Astrocyte of the cerebellum (primary cell): ENCODE measurements at regions not wholly inside any gene's neighbourhood (a gene's known extent, or its start where the extent isn't known, plus 50 kb on each side); places are given as distances from the start of the nearest gene placed in this dataset.

Experiments used
- DNase-seq: peaks from one replicate; pipeline ENCODE4 v3.0.0-alpha.2; 2011; ENCODE audit warnings: low read depth
- H3K4me3 ChIP-seq: 2 replicates; pipeline ENCODE4 v1.5.1; 2011; ENCODE audit warnings: mild to moderate bottlenecking, low read depth, low read length, moderate library complexity
- CTCF ChIP-seq: IDR thresholded peaks from 2 replicates; pipeline ENCODE4 v1.5.1; 2012; ENCODE audit warnings: low read length, low read depth, moderate library complexity, mild to moderate bottlenecking; ENCODE audit errors: missing control alignments
- in situ Hi-C: cut with HindIII; loops from 2 replicates; pipeline ENCODE4 v1.10.0; 2017; ENCODE audit warnings: low sequenced_read_pairs

GRCh38 chr12:42767998-42768397 is 178.5 kb upstream of the PRICKLE1 start:
- TF ChIP-seq CTCF, result no peak
- no peak overlapping the region for H3K4me3 ChIP-seq
- in situ Hi-C loops, result loop anchor here (25.0 kb wide), 1 partner anchor 519 kb away; no protein-coding TSS in a partner anchor
- no peak for DNase-seq

- in situ Hi-C loops, result loop anchor here (25.0 kb wide), 1 partner anchor 520 kb away; no protein-coding TSS in a partner anchor
- no peak for TF ChIP-seq CTCF
- no peak for DNase-seq
- H3K4me3 ChIP-seq, result no peak overlapping the region
These were observed 177.9 kb upstream of the PRICKLE1 start for GRCh38 chr12:42767326-42767954.

- DNase-seq, result no peak
- in situ Hi-C loops, result loop anchor here (25.0 kb wide), 1 partner anchor 521 kb away; no protein-coding TSS in a partner anchor
- H3K4me3 ChIP-seq, result no peak overlapping the region
- no peak for TF ChIP-seq CTCF
These were observed 177.2 kb upstream of the PRICKLE1 start for GRCh38 chr12:42766754-42767153.

DNA sequence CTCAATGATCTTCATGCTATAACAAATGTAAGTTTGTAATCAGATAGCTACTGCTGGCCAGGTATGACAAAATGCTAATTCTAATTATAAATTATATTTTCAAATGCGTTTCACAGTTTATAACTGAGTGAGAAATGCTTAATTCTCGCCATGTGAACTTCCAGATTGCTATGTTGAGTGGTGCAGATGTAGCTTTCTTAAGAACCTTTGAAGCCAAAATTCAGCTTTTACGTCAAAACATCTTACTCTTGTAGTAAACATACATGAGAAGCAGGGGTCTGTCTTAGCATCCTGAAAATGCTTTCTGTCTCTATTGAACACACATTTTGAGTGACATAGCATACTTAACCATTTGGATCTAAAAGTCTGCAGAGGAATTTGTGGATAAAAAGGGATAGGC is 176.5 kb upstream of the PRICKLE1 start:
- in situ Hi-C loops, result loop anchor here (25.0 kb wide), 1 partner anchor 521 kb away; no protein-coding TSS in a partner anchor
- H3K4me3 ChIP-seq, result no peak overlapping the region
- DNase-seq, result no peak
- no peak for TF ChIP-seq CTCF

DNA sequence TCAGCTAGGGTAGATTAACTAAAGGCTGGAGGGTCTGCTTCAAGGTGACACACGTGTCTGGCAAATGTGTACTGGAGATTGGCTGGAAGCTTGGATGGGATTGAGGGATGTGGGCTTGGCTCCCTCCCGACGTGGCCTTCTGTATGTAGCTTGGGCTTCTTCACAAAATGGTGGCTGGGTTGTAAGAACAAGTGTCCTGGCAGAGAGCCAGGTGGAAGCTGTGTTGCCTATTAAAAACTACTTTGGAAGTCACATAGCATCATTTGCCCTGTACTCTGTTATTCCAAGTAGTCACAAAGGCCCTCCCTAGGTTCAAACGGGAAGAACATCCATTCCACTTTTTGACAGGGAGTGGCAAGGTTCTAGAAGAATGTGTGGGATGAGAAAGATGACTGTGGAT is 174.1 kb upstream of the PRICKLE1 start:
- DNase-seq, result no peak
- in situ Hi-C loops, result loop anchor here (25.0 kb wide), 1 partner anchor 524 kb away; no protein-coding TSS in a partner anchor
- no peak for TF ChIP-seq CTCF
- no peak overlapping the region for H3K4me3 ChIP-seq

GRCh38 chr12:42762395-42762925 is 172.9 kb upstream of the PRICKLE1 start:
- no peak for TF ChIP-seq CTCF

More at GRCh38 chr12:42762395-42762925, 172.9 kb upstream of the PRICKLE1 start:
- H3K4me3 ChIP-seq, result no peak overlapping the region
- in situ Hi-C loops, result loop anchor here (25.0 kb wide), 1 partner anchor 525 kb away; no protein-coding TSS in a partner anchor
- no peak for DNase-seq
